DND-41 (cell line): ENCODE measurements at regions not wholly inside any gene's neighbourhood (a gene's known extent, or its start where the extent isn't known, plus 50 kb on each side); places are given as distances from the start of the nearest gene placed in this dataset.

Experiments
- ATAC-seq: fragments of 200-7000 bp; cut with Tn5 transposase; 3 replicates; pipeline ENCODE4 v1.9.1; 2021; ENCODE audit warnings: low read depth; ENCODE audit not compliant: insufficient read depth
- DNase-seq: peaks from one replicate; pipeline ENCODE4 v3.0.0-alpha.2; 2020
- H2AFZ ChIP-seq: 2 replicates; pipeline ENCODE4 v1.6.0; 2012; ENCODE audit warnings: low read depth, low read length
- H3K27ac ChIP-seq: 2 replicates; pipeline ENCODE4 v1.5.1; 2012; ENCODE audit warnings: low read length, inconsistent platforms
- H3K27me3 ChIP-seq: fragments of 200-600 bp; sonication (generic); 2 replicates; pipeline ENCODE4 v1.6.0; 2012; ENCODE audit warnings: low read length, mild to moderate bottlenecking, inconsistent platforms; ENCODE audit not compliant: insufficient read depth, poor library complexity
- H3K36me3 ChIP-seq: 2 replicates; pipeline ENCODE4 v1.5.1; 2012; ENCODE audit warnings: low read length, inconsistent platforms; ENCODE audit not compliant: insufficient read depth
- H3K4me1 ChIP-seq: 2 replicates; pipeline ENCODE4 v1.5.1; 2012; ENCODE audit warnings: mild to moderate bottlenecking, low read length; ENCODE audit not compliant: insufficient read depth
- H3K4me2 ChIP-seq: 2 replicates; pipeline ENCODE4 v1.6.0; 2012; ENCODE audit warnings: mild to moderate bottlenecking, moderate library complexity, low read length, inconsistent platforms; ENCODE audit not compliant: insufficient read depth
- H3K4me3 ChIP-seq, 2 experiments: fragments of 200-600 bp in 1 of 2; shearing (Covaris generic) in 1 of 2; 2 replicates each; pipeline ENCODE4 v1.5.1; 2012 to 2016; ENCODE audit warnings: inconsistent platforms in 2 of 2, low read length in 2 of 2, mild to moderate bottlenecking in 2 of 2, low read depth in 1 of 2, moderate library complexity in 1 of 2
- H3K79me2 ChIP-seq: 2 replicates; pipeline ENCODE4 v1.6.0; 2012; ENCODE audit warnings: low read length, inconsistent platforms; ENCODE audit not compliant: insufficient read depth
- H3K9ac ChIP-seq: 2 replicates; pipeline ENCODE4 v1.6.0; 2012; ENCODE audit warnings: low read depth, mild to moderate bottlenecking, inconsistent platforms, low read length, moderate library complexity
- H3K9me3 ChIP-seq: 2 replicates; pipeline ENCODE4 v1.5.1; 2012; ENCODE audit warnings: low read length, moderate library complexity, mild to moderate bottlenecking, inconsistent platforms; ENCODE audit not compliant: insufficient read depth, severe bottlenecking
- H4K20me1 ChIP-seq: 2 replicates; pipeline ENCODE4 v1.6.0; 2012; ENCODE audit warnings: low read length; ENCODE audit not compliant: insufficient read depth
- CTCF ChIP-seq: IDR thresholded peaks from 2 replicates; pipeline ENCODE4 v1.5.1; 2012; ENCODE audit warnings: borderline replicate concordance, low read length, moderate library complexity, mild to moderate bottlenecking; ENCODE audit not compliant: poor library complexity, severe bottlenecking; ENCODE audit errors: extremely low read depth
- EZH2 ChIP-seq: IDR thresholded peaks from 3 replicates; pipeline ENCODE4 v1.6.1; 2012; ENCODE audit warnings: borderline replicate concordance, low read depth, mild to moderate bottlenecking, moderate library complexity, low read length, inconsistent platforms; ENCODE audit not compliant: severe bottlenecking

GRCh38 chr9:88925481-88925880 lies 65.8 kb upstream of the S1PR3 start:
- no peak overlapping the region for H3K27ac ChIP-seq
- H3K79me2 ChIP-seq = no peaks in the 10 kb centered on the region
- no peak overlapping the region for H2AFZ ChIP-seq
- H3K36me3 ChIP-seq = no peaks in the 10 kb centered on the region
- no peak for DNase-seq
- no peak overlapping the region for H3K9ac ChIP-seq
- H3K4me2 ChIP-seq = no peak overlapping the region
- H3K9me3 ChIP-seq = no peaks in the 10 kb centered on the region
- no peaks in the 10 kb centered on the region for H3K27me3 ChIP-seq
- no peak overlapping the region for H3K4me3 ChIP-seq
- no peak for TF ChIP-seq EZH2
- ATAC-seq = no peak
- H3K4me1 ChIP-seq = peaks cover 37% of the 10 kb centered on the region
- H4K20me1 ChIP-seq = no peaks in the 10 kb centered on the region

GRCh38 chr9:88926781-88927505 lies 64.3 kb upstream of the S1PR3 start:
- TF ChIP-seq CTCF (no peak), EZH2 (no peak)
- Histone ChIP-seq H2AFZ (no peak overlapping the region), H3K4me3 (no peak overlapping the region), H3K9ac (no peak overlapping the region), H3K27ac (no peak overlapping the region), H3K36me3 (no peaks in the 10 kb centered on the region), H3K4me2 (no peak overlapping the region), H4K20me1 (no peaks in the 10 kb centered on the region), H3K4me1 (peaks cover 22% of the 10 kb centered on the region), H3K79me2 (no peaks in the 10 kb centered on the region), H3K9me3 (no peaks in the 10 kb centered on the region), H3K27me3 (no peaks in the 10 kb centered on the region)
- ATAC-seq (no peak), DNase-seq (no peak)

DNA sequence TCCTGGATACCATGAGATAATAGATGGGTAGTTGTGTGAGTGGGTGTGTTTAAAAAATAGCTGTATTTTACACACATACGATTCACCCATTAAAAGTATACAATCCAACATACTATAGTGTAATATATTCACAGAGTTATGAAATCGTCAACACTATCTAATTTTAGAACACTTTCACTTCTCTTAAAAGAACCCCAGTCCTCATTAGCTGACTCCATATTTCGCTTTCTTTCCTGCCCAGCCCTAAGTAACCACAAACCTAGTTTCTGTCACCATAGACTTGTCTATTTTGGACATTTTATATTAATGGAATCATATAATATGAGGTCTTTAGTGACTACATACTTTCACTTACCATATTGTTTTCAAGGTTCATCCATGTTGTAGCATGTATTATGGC lies 63.8 kb upstream of the S1PR3 start:
- no peak overlapping the region for H2AFZ ChIP-seq
- no peak overlapping the region for H3K27ac ChIP-seq
- H3K4me3 ChIP-seq = no peak overlapping the region
- H3K36me3 ChIP-seq = no peaks in the 10 kb centered on the region
- no peaks in the 10 kb centered on the region for H3K27me3 ChIP-seq
- H3K4me2 ChIP-seq = no peak overlapping the region
- TF ChIP-seq EZH2 (no peak), CTCF (no peak)
- ATAC-seq = peak; percentile 52
- no peak overlapping the region for H3K9ac ChIP-seq
- H3K9me3 ChIP-seq = no peaks in the 10 kb centered on the region
- H3K4me1 ChIP-seq = peaks cover 17% of the 10 kb centered on the region
- no peaks in the 10 kb centered on the region for H4K20me1 ChIP-seq
- no peaks in the 10 kb centered on the region for H3K79me2 ChIP-seq
- no peak for DNase-seq

- H3K4me3 ChIP-seq = no peak overlapping the region
- no peaks in the 10 kb centered on the region for H3K9me3 ChIP-seq
- H3K27me3 ChIP-seq = no peaks in the 10 kb centered on the region
- no peaks in the 10 kb centered on the region for H3K79me2 ChIP-seq
- no peak overlapping the region for H3K9ac ChIP-seq
- no peak overlapping the region for H3K4me2 ChIP-seq
- no peaks in the 10 kb centered on the region for H3K4me1 ChIP-seq
- DNase-seq (no peak), ATAC-seq (no peak)
- H2AFZ ChIP-seq = no peak overlapping the region
- no peaks in the 10 kb centered on the region for H3K36me3 ChIP-seq
- TF ChIP-seq CTCF (no peak), EZH2 (no peak)
- no peaks in the 10 kb centered on the region for H4K20me1 ChIP-seq
- no peak overlapping the region for H3K27ac ChIP-seq
These were observed 60.6 kb upstream of the S1PR3 start for GRCh38 chr9:88930716-88931115.
